ENCODE measurements at regions not wholly inside any gene's neighbourhood (a gene's known extent, or its start where the extent isn't known, plus 50 kb on each side); places are given as distances from the start of the nearest gene placed in this dataset.
"Not testable (repeated sequence)": the region's sequence is repeated elsewhere in the genome, so short reads cannot be mapped to it uniquely, and the experiment has no call there.

DNA sequence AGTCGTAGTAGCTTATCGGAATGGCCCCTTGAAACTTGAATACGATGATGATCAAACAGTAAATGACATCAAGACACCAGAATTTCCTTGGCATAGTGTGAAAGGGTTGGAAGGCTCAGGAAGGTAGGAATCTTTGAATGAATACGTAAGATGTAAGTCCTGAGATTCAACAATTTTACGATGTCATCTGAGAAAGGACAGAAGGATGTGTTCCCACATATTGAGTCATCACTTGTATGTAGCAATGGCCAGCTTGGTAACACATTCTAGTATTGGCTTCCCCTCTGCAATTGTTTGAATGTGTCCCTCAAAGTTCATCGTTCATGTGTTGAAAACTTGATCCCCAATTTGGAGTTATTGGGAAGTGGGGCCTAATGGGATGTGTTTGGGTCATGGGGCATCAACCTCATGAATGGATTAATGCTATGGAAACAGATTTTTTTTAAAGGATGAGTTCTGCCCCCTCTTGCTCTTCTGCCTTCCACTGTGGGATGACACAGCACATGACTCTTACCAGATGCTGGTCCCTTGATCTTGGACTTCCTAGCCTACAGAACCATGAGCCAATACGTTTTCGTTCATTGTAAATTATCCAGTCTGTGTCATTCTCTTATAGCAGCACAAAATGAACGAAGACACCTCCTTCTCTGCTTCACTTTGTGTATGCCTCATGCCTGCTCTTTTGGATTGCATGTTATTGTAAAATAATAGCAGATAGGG is 284.6 kb downstream of the BCAT1 start:
- DNase-seq = no peak

DNA sequence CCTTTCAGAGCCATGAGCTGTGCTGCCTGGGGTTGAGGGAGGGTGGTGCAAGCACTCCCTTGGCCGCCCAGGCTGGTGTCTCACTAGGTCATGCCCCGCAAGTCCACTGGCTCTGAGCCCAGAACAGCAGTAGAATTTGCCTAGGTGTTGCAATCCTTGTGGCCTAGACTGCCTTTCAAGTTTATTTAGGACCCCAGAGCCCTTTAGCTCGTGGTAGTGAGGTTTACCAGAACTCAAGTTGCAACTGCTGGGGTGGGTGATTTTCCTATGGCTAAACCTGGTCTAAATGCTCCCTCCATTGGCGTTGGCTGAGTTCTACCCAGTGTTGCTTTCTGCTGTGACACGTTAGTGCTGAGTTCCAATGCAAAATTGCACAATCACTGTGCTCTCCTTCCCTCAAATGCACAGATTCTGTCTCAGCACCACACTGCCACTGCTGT is 287.2 kb downstream of the BCAT1 start:
- DNase-seq = peak in 1 of 2 donors; percentile 50

DNA sequence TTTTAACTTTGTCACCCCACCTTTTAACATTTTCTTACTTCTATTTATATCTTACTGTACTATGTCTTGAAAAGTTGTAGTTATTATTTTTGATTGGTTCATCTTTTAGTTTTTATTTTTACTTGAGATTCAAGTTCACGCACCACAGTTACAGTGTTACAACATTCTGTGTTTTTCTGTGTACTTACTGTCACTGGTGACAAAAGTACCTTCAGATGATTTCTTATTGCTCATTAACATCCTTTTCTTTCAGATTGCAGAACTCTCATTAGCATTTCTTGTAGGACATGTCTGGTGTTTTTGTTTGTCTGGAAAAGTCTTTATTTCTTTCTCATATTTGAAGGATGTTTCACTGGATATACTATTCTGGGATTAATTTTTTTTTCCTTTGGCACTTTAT is 289.9 kb downstream of the BCAT1 start:
- no peak for DNase-seq

DNA sequence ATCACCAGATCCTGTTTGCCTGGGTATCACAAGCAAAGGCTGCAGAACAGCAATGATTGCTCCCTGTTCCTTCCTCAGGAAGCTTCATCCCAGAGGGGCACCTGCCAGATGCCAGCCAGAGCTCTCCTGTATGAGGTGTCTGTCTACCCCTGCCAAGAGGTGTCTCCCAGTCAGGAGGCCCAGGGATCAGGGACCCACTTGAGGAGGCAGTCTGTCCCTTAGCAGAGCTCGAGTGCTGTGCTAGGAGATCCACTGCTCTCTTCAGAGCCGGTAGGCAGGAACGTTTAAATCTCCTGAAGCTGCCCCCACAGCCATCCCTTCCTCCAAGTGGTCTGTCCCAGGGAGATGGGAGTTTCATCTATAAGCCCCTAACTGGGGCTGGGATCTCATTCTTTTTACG is 294.6 kb downstream of the BCAT1 start:
- DNase-seq = not testable (repeated sequence)

DNA sequence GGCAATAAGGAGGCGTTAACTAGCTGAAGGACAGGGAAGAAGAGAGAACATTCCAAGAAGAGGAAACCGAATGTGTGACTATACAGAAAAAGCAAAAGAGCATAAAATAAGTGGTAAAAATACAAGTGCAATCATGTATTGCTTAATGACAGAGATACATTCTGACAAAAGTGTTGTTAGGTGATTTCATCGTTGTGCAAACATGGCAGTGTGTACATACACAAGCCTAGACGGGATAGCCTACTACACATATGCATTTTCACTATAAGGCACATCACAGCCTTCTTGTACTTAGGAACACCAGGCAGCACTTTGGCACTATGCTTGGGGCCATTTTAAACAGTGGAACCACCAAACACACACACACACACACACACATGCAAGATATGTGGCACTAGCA is 299.3 kb downstream of the BCAT1 start:
- no peak for DNase-seq

DNA sequence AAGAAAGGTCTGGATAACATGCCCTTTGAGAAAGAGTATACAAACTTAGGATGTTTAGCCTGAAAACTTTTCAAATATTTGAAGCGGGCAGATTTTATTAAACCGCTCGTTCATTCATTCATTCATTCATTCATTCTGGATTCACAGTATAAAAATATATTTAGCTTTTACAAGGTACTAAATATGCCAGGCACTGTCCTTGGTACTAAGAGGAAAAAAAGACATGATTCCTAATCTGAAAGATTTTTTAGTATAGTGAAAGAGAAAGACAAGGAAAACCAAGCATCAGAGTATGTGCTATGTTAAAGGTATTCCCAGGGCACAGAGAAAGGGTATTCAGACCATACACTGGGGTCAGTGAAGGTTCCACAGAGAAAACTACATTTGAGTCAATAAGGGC is 299.7 kb downstream of the BCAT1 start:
- no peak for DNase-seq

DNA sequence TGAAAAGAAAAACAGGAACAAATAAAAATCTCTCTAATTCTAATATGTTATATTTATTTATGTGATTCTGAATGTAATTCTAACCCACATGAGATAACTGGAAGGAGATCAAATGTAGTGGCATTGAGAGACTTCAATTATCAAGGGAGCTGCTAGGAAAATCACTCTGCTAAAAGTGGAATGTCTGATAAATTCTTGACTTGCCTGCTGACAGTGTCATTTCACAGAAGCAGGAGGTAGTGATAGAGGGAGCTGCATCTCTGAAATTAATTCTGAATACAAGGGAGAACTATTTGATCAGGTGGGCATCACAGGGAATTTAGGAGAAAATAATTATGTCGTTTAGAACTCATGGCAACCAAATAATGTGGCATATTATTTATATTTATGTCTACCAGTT is 303.6 kb downstream of the BCAT1 start:
- no peak for DNase-seq

DNA sequence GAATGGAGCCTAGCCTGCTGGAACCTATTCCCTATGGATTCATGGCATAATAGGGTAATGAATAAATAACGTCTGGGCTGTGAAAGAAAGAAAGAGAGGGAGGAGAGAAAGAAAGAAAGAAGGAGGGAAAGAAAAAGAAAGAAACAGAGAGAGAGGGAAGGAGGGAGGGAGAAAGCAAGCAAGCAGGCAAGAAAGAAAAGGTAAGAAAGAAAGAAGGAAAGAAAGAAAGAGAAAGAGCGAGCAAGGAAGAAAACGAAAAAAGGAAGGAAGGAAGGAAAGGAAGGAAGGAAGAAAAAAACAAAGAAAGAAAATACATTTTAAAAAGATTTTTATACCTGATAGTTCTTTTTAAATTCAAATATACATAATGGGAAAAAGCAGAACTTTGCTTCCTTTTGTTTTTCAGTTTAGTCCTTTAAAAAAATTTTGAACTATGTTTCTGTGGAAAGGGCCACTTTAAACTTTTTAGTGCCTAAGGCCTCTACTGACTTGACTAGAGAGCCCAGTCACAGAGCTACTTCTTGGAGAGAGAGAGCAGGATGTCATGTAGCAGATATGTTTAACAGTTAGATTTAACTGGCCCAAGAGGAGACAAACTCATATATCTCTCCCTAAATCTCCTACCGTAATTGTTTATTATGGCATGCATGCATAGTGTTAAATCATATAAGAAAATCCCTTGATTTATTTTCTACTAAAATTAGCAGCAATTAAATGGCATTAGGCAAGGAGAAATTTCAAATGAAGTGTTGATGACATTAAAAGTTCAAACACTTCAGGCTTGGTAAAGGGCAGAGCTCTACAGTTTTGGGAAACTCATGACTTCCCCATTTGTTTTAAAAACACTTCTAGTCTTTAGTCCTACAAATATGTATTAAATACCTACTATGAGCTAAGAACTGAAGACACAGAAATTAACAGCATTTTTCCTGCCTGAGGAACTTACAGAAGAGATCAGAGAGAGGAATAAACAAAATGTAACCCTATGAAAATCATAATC is 305.5 kb downstream of the BCAT1 start:
- DNase-seq = no peak

DNA sequence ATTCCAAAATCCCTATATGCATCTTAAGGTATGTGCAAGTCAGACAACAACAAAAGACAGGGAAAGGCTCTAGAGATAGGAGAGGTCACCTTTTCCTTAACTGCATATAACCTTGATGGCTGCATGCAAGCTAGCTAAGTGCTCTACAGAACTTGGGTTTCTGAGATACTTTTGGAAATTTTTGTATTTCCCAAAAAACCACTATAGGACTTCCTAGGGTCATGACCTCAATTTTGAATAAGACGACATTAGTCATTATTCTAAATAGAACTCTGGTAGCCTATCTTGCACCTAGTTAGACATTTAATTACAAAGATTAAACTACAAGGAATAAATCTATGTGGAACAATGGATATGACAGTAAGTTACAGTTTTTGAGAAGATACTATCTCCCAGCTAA is 309.3 kb downstream of the BCAT1 start:
- no peak for DNase-seq

DNA sequence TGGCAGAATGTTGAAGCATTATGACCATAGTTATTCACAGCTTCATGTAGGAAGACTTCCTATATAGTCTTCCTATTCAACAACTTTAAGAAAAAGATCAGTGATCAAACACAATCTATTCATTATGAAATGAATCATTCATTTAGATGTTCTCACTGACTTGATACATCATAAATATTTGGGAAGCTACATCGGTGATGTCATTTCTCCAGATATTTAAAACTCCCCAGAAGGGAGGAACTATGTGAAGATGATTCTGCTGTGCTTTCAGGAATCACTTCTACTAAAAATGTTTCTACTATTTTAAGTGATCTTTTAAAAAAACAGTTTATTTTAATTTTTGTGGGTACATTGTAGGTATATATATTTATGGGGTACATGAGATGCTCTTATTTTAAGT is 316.4 kb downstream of the BCAT1 start:
- DNase-seq = no peak

DNA sequence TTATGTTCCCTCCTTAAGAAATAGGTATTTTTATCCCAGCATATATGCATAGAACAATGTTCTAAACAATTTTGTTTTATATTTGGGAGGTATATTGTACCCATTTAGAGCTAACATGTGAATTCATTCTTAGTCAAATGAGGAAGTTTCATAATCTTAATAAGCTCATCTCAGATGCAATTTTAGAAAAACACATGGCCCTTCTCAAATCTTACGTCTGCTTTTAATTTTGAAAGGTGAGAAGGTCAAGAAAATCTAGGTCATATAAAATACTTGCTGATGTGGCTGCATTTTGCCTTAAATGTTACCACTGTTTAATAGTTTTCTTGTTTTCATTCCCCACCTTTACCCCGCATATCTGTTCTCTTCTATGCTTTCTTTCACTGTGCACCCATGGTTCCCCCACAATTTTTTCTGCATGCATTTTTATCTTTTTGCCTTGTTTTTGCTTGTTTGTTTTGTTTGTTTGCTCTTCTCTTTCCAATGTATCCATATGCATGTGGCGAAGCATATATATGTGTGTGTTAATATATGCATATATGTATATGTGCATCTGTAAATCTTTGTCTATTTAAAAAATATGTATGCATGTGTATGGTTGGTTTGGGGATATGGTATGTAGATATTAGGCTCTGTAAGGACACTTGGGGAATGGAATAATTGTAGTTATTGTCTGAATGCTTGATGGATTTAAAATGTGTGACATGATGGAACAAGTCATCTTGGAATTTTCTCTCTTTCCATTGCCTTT is 317.1 kb downstream of the BCAT1 start:
- no peak for DNase-seq

DNA sequence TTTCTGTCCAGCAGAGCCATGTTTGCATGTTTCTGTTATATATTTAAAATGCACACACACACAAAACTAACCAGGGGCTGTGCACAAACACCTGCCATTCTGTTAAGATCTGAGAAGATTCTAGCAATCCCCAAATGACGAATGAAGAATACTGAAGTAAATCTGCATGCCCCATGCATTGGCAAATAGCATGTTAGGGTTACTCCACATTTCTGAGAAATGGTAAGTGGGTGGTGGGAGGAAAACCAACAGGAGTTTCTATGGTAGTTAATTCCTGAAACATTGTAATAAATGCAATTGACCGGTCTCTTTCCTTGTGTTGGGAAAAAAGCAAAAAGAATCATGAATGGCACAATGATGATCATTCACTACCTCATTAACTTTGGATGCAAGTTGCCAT is 318.0 kb downstream of the BCAT1 start:
- DNase-seq = no peak

DNA sequence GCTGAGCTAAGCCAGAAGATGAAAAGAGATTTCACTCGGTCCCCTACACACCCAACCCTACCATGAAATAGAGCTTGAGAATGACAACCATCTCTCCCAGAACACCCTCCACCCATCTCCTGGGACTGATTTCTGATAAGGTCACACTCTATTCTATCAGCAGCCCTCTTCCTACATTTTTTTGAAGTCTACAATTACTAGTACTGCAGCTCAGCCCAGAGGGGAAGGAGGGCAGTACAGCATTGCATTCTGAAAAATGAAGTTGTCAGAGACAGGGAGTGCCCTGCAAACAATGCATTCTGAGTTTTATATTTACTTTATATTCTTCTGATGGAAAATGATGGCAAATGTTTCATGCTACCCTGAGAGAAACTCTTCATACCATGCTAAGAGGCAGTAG is 318.5 kb downstream of the BCAT1 start:
- DNase-seq = no peak

DNA sequence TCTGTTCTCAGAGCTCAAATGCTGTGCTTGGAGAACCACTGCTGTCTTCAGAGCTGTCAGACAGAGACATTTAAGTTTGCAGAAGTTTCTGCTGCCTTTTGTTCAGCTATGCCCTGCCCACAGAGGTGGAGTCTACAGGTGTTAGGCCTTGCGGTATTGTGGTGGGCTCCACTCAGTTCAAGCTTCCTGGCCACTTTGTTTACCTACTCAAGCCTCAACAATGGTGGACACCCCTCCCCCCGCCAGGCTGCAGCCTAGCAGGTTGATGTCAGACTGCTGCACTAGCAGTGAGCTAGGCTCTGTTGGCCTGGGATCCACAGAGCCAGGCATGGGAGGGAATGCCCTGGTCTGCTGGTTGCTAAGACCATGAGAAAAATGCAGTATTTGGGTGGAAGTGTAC is 323.8 kb downstream of the BCAT1 start:
- no peak for DNase-seq

DNA sequence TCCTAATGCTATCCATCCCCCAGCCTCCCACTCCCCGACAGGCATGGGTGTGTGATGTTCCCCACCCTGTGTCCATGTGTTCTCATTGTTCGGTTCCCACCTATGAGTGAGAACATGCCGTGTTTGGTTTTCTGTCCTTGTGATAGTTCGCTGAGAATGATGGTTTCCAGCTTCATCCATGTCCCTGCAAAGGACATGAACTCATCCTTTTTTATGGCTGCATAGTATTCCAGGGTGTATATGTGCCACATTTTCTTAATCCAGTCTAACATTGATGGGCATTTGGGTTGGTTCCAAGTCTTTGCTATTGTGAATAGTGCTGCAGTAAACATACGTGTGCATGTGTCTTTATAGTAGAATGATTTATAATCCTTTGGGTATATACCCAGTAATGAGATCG is 328.9 kb downstream of the BCAT1 start:
- not testable (repeated sequence) for DNase-seq

DNA sequence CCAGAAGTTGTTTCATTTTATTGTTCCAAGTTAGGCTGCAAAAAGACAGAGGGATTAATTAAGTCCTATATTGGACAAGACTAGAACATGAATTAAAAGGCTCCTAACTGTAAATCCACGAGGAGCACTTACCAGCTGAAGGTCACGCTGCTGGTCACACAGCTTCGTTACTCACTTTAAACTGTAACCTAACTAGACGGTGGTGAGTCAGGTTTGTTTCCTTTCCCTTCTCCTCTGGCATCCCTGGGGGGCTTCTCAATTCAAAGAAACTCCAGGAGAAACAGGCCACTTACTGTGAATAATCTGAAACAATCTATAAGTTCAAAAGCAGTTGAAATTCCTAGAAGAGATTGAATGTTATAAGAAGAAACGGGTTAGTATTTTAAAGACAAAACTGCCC is 331.4 kb downstream of the BCAT1 start:
- no peak for DNase-seq

DNA sequence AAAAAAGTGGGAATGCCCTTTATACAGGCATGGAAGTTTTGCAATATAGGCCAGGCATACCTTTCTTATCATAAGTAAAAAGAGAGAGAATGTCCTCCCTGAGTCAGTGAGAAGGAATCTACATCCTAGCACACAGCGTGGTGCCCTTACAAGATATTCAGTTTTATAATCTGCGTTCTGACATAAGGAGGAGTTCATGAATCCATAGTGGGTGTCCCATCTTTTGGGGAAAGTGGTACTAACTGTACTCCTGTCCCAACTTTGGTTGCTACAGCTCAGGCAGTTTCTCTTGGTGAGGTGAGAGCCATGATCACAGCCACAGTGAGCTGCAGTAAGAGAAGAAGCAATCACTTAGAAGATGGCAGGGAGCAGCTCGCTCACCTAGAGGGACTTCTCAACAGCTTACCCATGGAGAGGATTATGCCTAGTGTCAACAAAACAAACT is 332.9 kb downstream of the BCAT1 start:
- DNase-seq = no peak

DNA sequence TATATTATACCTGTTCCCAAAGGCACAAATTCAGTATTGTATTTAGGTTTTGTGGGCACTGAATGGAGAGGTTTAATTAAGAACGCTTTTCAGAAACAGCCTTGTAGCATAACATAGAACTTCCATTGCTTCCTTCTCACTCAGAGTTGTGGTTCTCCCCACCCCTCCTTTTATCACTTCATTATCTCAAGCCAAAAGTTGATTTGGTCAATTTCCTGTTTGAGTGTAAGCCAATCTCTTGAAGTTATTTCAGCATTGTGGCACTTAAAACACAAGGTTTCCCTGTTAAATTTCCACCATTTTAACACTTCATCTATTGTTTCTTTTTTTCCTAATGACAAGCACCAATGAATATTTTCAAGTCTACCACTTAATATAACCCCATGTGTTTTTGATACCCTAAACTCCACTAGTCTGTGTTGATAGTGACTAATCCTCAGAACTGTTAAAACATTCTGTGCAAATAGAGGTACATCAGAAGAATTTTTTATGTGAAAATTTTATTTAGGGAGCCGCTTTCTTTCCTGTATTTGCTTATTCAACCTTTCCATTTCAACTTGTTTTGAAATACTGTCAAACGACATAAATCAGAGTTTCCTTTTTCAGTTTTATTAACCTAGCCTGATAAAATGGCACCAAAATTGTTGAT is 340.1 kb downstream of the BCAT1 start:
- DNase-seq = no peak

DNA sequence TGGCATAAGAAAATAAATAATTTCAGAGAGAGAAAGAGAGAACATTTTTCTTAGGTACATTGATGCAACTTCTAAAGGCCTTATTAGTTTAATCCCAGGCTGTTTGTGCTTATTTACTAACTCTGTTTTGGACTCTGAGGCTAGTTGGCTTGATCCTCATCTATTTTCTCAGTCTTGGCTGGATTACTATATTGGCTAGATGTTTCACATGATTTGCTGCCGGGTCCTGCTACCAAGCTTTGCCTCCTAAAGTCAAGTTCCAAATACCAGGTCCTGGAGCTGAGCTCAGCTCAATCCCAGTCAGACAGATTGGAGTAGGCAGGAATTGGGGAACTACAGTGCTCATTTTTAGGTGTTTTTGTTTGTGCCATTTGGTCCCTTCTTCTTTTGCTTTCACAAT is 340.8 kb downstream of the BCAT1 start:
- DNase-seq = no peak

DNA sequence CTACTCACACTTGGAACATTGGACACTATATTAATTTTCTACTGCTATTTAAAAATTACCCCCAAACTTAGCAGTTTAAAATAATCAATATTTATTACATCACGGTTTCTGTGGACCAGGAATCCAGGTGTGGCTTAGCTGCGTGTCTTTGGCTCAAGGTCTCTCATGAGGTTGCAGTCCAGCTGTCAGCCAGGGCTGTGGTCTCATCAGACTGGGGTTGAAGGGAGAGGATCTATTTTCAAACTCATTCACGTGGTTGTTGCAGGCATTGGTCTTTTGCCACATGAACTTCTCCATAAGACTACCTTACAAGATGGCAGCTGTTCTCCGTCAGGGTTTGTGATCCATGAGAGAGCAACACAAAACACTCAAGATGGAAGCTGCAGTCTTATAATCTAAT is 343.0 kb downstream of the BCAT1 start:
- DNase-seq = no peak

DNA sequence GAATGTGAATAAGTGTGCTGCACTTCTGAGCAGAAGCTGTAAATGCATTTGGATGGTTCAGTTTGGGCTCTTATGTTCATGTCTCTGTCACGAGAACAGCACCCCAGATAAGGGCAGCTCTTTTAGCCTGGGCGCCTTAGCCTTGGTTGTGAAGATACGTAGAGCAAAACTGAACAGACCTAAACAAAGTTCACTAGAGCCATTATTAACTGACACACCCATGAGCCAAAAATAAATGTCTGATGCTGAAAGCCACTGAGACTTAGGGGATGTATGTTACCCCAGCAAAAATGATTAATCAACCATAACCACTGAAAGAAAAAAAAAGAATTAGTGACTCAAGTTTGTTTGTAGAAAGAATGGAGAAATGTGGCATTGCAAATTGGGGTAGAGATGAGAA is 343.4 kb downstream of the BCAT1 start:
- no peak for DNase-seq

DNA sequence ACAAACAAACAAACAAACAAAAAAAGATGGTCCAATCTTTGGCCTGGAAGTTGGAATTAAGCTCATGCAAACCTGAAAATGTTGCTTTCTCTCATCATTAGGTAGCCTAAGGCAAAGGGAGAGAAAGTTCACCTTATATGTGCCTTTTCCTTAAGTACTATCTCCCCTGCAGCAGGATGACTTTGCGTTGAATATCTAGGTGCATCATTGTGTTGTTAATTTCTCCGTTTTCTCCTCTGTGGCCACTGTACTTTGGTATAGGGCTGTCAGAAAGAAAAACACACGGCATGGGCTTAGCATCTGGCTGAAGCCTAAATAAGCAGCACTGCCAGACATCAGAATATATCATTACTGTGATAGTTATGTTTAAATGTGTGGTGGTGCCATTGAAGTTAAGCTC is 345.5 kb downstream of the BCAT1 start:
- no peak for DNase-seq

DNA sequence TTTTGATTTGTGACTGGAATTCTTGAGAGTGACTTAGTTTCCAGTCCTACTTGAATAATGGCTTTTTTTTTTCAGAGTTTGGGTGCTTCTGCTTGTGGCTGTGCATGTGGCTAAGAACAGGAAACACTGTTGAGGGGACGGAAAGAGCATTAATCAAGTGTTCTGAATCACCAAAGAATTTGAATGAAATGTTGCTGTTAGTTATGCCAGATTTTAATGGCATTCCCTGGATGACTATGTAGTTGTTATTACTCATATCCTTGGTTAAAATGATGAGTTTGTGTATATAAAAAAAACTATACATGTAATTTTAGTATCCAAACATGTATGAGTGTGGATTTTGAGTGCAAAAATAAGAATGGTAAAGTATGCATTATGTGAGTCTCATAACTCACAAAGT is 347.9 kb downstream of the BCAT1 start:
- DNase-seq = no peak
